IMR-90 (cell line): ENCODE measurements at regions not wholly inside any gene's neighbourhood (a gene's known extent, or its start where the extent isn't known, plus 50 kb on each side); places are given as distances from the start of the nearest gene placed in this dataset.

Experiments used
- ATAC-seq: fragments of 200-7000 bp; cut with Tn5 transposase; 2 replicates; pipeline ENCODE4 v1.9.1; 2020; ENCODE audit warnings: low read depth, mild to moderate bottlenecking, moderate library complexity
- BruUV-seq: library from RNA; stranded (reverse); fragments of 400-500 nt; replicated peaks from 2 replicates; lab custom pipeline; 2021; lab: Mats Ljungman, UMichigan
- CTCF ChIA-PET: fragments of 300-600 bp; formaldehyde crosslinking; extraction: SDS; loops from one replicate; lab custom pipeline; 2021; ENCODE audit warnings: antibody characterized with exemption; lab: Yijun Ruan, JAX
- POLR2A ChIA-PET: fragments of 300-600 bp; sonication (Branson Sonifier 250); formaldehyde crosslinking; loops from one replicate; lab custom pipeline; 2022; ENCODE audit warnings: antibody characterized with exemption; ENCODE audit not compliant: unreplicated experiment; lab: Charles Lee
- DNase-seq: peaks from one replicate; pipeline ENCODE4 v3.0.0; 2013
- H2AFZ ChIP-seq: replicated peaks from 2 replicates; pipeline ENCODE3; 2013; ENCODE audit warnings: low read length, mild to moderate bottlenecking; ENCODE audit not compliant: poor library complexity
- H2AK5ac ChIP-seq: 2 replicates; pipeline ENCODE4 v1.6.1; 2013; ENCODE audit warnings: low read depth, low read length, inconsistent platforms
- H2AK9ac ChIP-seq: replicated peaks from 2 replicates; pipeline ENCODE3; 2013; ENCODE audit warnings: mild to moderate bottlenecking, low read depth, low read length, moderate library complexity; ENCODE audit not compliant: poor library complexity
- H2BK120ac ChIP-seq: 2 replicates; pipeline ENCODE4 v1.6.1; 2013; ENCODE audit warnings: low read depth, low read length, inconsistent platforms
- H2BK15ac ChIP-seq: 3 replicates; pipeline ENCODE4 v1.6.1; 2013; ENCODE audit warnings: low read depth, low read length, inconsistent platforms
- H2BK20ac ChIP-seq: 2 replicates; pipeline ENCODE4 v1.6.1; 2013; ENCODE audit warnings: low read depth, mild to moderate bottlenecking, inconsistent platforms, low read length, moderate library complexity
- H2BK5ac ChIP-seq: 2 replicates; pipeline ENCODE4 v1.6.1; 2013; ENCODE audit warnings: mild to moderate bottlenecking, low read depth, low read length, inconsistent platforms; ENCODE audit not compliant: poor library complexity, severe bottlenecking
- H3K14ac ChIP-seq: replicated peaks from 2 replicates; pipeline ENCODE4 v1.6.1; 2013; ENCODE audit warnings: low read depth, low read length, inconsistent platforms
- H3K18ac ChIP-seq: 2 replicates; pipeline ENCODE4 v1.6.1; 2013; ENCODE audit warnings: low read depth, low read length, control low read depth
- H3K23ac ChIP-seq: 2 replicates; pipeline ENCODE4 v1.6.1; 2013; ENCODE audit warnings: low read depth, low read length, inconsistent platforms
- H3K27ac ChIP-seq: 2 replicates; pipeline ENCODE4 v1.5.1; 2013; ENCODE audit warnings: mild to moderate bottlenecking, control low read depth, low read length; ENCODE audit not compliant: insufficient read depth
- H3K27me3 ChIP-seq: 2 replicates; pipeline ENCODE4 v1.6.1; 2013; ENCODE audit warnings: low read length; ENCODE audit not compliant: control insufficient read depth, insufficient read depth
- H3K36me3 ChIP-seq: 2 replicates; pipeline ENCODE4 v1.6.1; 2013; ENCODE audit warnings: low read length, mixed read lengths; ENCODE audit not compliant: control insufficient read depth, insufficient read depth
- H3K4ac ChIP-seq: 2 replicates; pipeline ENCODE4 v1.6.1; 2013; ENCODE audit warnings: low read depth, low read length, inconsistent platforms
- H3K4me1 ChIP-seq: 2 replicates; pipeline ENCODE4 v1.6.1; 2013; ENCODE audit warnings: low read length, mixed read lengths; ENCODE audit not compliant: control insufficient read depth, insufficient read depth
- H3K4me2 ChIP-seq: 2 replicates; pipeline ENCODE4 v1.6.1; 2013; ENCODE audit warnings: low read depth, mild to moderate bottlenecking, control low read depth, low read length, moderate library complexity
- H3K4me3 ChIP-seq: 2 replicates; pipeline ENCODE4 v1.5.1; 2013; ENCODE audit warnings: low read depth, mild to moderate bottlenecking, control low read depth, low read length, moderate library complexity; ENCODE audit not compliant: insufficient read depth
- H3K56ac ChIP-seq: 2 replicates; pipeline ENCODE4 v1.6.1; 2013; ENCODE audit warnings: low read length, inconsistent platforms; ENCODE audit not compliant: insufficient read depth; ENCODE audit errors: extremely low read depth
- H3K79me1 ChIP-seq, 2 experiments: 2 replicates each; pipeline ENCODE4 v1.6.1; 2013; ENCODE audit warnings: low read length in 2 of 2, inconsistent platforms in 1 of 2, low read depth in 1 of 2
- H3K9ac ChIP-seq: 2 replicates; pipeline ENCODE4 v1.6.1; 2013; ENCODE audit warnings: low read depth, low read length, control low read depth
- H3K9me1 ChIP-seq: 2 replicates; pipeline ENCODE4 v1.6.1; 2013; ENCODE audit warnings: low read length, inconsistent platforms; ENCODE audit not compliant: insufficient read depth
- H3K9me3 ChIP-seq: 2 replicates; pipeline ENCODE4 v1.6.1; 2013; ENCODE audit warnings: low read length; ENCODE audit not compliant: control insufficient read depth, insufficient read depth
- H4K20me1 ChIP-seq: 2 replicates; pipeline ENCODE4 v1.6.1; 2013; ENCODE audit warnings: low read length, inconsistent platforms; ENCODE audit not compliant: insufficient read depth
- H4K5ac ChIP-seq: 2 replicates; pipeline ENCODE4 v1.6.1; 2013; ENCODE audit warnings: mild to moderate bottlenecking, low read depth, low read length, control low read depth
- H4K8ac ChIP-seq, 2 experiments: 2 replicates each; pipeline ENCODE4 v1.6.1; 2013; ENCODE audit warnings: low read depth in 2 of 2, low read length in 2 of 2, control low read depth in 1 of 2, inconsistent platforms in 1 of 2
- H4K91ac ChIP-seq: 2 replicates; pipeline ENCODE4 v1.6.1; 2013; ENCODE audit warnings: low read depth, low read length, inconsistent platforms; ENCODE audit not compliant: insufficient read depth
- BHLHE40 ChIP-seq: fragments of 150-350 bp; IDR thresholded peaks from 2 replicates; pipeline ENCODE4 v1.6.1; 2016; ENCODE audit warnings: mild to moderate bottlenecking, low read depth, low read length
- CEBPB ChIP-seq: IDR thresholded peaks from 2 replicates; pipeline ENCODE4 v1.6.1; 2012; ENCODE audit warnings: low read depth, low read length, improper control_type of control experiment
- CTCF ChIP-seq: conservative IDR thresholded peaks from 2 replicates; pipeline ENCODE4 v1.5.1; 2012; ENCODE audit warnings: mild to moderate bottlenecking, low read depth, low read length, improper control_type of control experiment
- FOS ChIP-seq: fragments of 150-350 bp; IDR thresholded peaks from 2 replicates; pipeline ENCODE4 v1.6.1; 2016; ENCODE audit warnings: low read depth, low read length
- MAZ ChIP-seq: IDR thresholded peaks from 2 replicates; pipeline ENCODE4 v1.6.1; 2012; ENCODE audit warnings: low read depth, mild to moderate bottlenecking, low read length, improper control_type of control experiment, moderate library complexity, borderline replicate concordance
- NFE2L2 ChIP-seq: fragments of 150-350 bp; IDR thresholded peaks from 2 replicates; pipeline ENCODE4 v1.6.1; 2016; ENCODE audit warnings: low read depth, mild to moderate bottlenecking, low read length
- RFX5 ChIP-seq: IDR thresholded peaks from 2 replicates; pipeline ENCODE4 v1.8.0; 2012; ENCODE audit warnings: low read depth, mild to moderate bottlenecking, low read length, moderate library complexity
- SMC3 ChIP-seq: fragments of 150-350 bp; IDR thresholded peaks from 2 replicates; pipeline ENCODE4 v1.6.1; 2016; ENCODE audit warnings: low read depth, mild to moderate bottlenecking, antibody characterized with exemption, low read length, moderate library complexity
- WGBS, 2 experiments: methylation state at CpG; one replicate each; pipeline versions ENCODE4 v1.1.5 to v1.1.7; 2013; ENCODE audit warnings: missing lambda C conversion rate in 2 of 2; ENCODE audit not compliant: insufficient read length in 1 of 2; ENCODE audit errors: extremely low coverage in 2 of 2; 5-methylcytosine and 5-hydroxymethylcytosine counted together
- dilution Hi-C: fragments of 300-500 bp; cut with HindIII; formaldehyde crosslinking; loops from one replicate; pipeline ENCODE4 v1.14.3; 2018; ENCODE audit warnings: low sequenced_read_pairs; ENCODE audit not compliant: unreplicated experiment
- in situ Hi-C: fragments of 300-500 bp; cut with MboI; formaldehyde crosslinking; loops from 3 replicates; pipeline ENCODE4 v1.14.3; 2019; ENCODE audit warnings: low sequenced_read_pairs, inconsistent platforms, mixed read lengths
- intact Hi-C: fragments of 100-400 bp; cut with micrococcal nuclease; formaldehyde crosslinking; loops from 2 replicates; pipeline ENCODE4 v1.10.0; 2022
- TF ChIP-seq, protein P1 (sequence below): fragments of 150-350 bp; IDR thresholded peaks from 2 replicates; pipeline ENCODE4 v1.6.1; 2017; ENCODE audit warnings: mild to moderate bottlenecking, antibody characterized with exemption, low read length, low read depth
- TF ChIP-seq, protein P2 (sequence below): fragments of 150-350 bp; IDR thresholded peaks from 2 replicates; pipeline ENCODE4 v1.6.1; 2016; ENCODE audit warnings: low read depth, mild to moderate bottlenecking, low read length, moderate library complexity, borderline replicate concordance

GRCh38 chr2:122885436-122885835 is 1130.0 kb downstream of the TSN start:
- ATAC-seq (no peak), DNase-seq (no peak)
- TF ChIP-seq SMC3: no peak
- TF ChIP-seq FOS: no peak
- TF ChIP-seq CTCF: no peak
- TF ChIP-seq, protein P1, sequence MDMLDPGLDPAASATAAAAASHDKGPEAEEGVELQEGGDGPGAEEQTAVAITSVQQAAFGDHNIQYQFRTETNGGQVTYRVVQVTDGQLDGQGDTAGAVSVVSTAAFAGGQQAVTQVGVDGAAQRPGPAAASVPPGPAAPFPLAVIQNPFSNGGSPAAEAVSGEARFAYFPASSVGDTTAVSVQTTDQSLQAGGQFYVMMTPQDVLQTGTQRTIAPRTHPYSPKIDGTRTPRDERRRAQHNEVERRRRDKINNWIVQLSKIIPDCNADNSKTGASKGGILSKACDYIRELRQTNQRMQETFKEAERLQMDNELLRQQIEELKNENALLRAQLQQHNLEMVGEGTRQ: no peak
- TF ChIP-seq MAZ: no peak
- no peak for TF ChIP-seq RFX5
- TF ChIP-seq CEBPB: no peak
- TF ChIP-seq BHLHE40: no peak
- TF ChIP-seq NFE2L2: no peak
- TF ChIP-seq, protein P2, sequence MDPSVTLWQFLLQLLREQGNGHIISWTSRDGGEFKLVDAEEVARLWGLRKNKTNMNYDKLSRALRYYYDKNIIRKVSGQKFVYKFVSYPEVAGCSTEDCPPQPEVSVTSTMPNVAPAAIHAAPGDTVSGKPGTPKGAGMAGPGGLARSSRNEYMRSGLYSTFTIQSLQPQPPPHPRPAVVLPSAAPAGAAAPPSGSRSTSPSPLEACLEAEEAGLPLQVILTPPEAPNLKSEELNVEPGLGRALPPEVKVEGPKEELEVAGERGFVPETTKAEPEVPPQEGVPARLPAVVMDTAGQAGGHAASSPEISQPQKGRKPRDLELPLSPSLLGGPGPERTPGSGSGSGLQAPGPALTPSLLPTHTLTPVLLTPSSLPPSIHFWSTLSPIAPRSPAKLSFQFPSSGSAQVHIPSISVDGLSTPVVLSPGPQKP: no peak
- Histone ChIP-seq H3K9ac (no peak overlapping the region), H3K23ac (no peak overlapping the region), H3K36me3 (no peaks in the 10 kb centered on the region), H2AFZ (no peak overlapping the region), H3K9me1 (no peaks in the 10 kb centered on the region), H2BK120ac (no peak overlapping the region), H4K8ac (no peak overlapping the region), H4K5ac (no peak overlapping the region), H4K20me1 (no peaks in the 10 kb centered on the region), H2BK15ac (no peak overlapping the region), H3K27ac (no peak overlapping the region), H3K79me1 (no peaks in the 10 kb centered on the region), H2BK5ac (no peak overlapping the region), H2AK9ac (no peak overlapping the region), H3K14ac (no peak overlapping the region), H4K91ac (no peak overlapping the region), H2AK5ac (no peak overlapping the region), H3K4me3 (no peak overlapping the region), H3K18ac (no peak overlapping the region), H3K4me1 (no peaks in the 10 kb centered on the region), H3K4me2 (no peak overlapping the region), H3K56ac (no peak overlapping the region), H3K9me3 (peaks cover 6% of the 10 kb centered on the region), H2BK20ac (no peak overlapping the region), H3K27me3 (no peaks in the 10 kb centered on the region), H3K4ac (no peak overlapping the region)
- dilution Hi-C loops: no loop called here
- WGBS, 2 experiments: no CpG with 5 or more reads among the region's 3 CpGs
- BruUV-seq: no TSS peak
- ChIA-PET CTCF (no interaction called here), POLR2A (no interaction called here)
- intact Hi-C loops: no loop called here
- in situ Hi-C loops: no loop called here
